ENCODE measurements at regions not wholly inside any gene's neighbourhood (a gene's known extent, or its start where the extent isn't known, plus 50 kb on each side); places are given as distances from the start of the nearest gene placed in this dataset.

- no peak for TF ChIP-seq EZH2phosphoT487 (IDR thresholded peaks at IDR 0.05; ENCODE audit: insufficient read depth, low read depth)
- no peak for TF ChIP-seq EZH2 (IDR thresholded peaks at IDR 0.05; ENCODE audit: insufficient read depth, poor library complexity, severe bottlenecking)
Observed at GRCh38 chr4:85407546-85407945, 67.4 kb upstream of the ARHGAP24 start.
